NK-92 treated with Interleukin-12 subunit alpha and Interleukin-12 subunit beta, amount 100 ng/mL, for 24 hours (cell line): ENCODE measurements at regions not wholly inside any gene's neighbourhood (a gene's known extent, or its start where the extent isn't known, plus 50 kb on each side); places are given as distances from the start of the nearest gene placed in this dataset.

Source experiments
- DNase-seq: peaks from one replicate; lab custom pipeline; 2025; lab: John Stamatoyannopoulos, UW

DNA sequence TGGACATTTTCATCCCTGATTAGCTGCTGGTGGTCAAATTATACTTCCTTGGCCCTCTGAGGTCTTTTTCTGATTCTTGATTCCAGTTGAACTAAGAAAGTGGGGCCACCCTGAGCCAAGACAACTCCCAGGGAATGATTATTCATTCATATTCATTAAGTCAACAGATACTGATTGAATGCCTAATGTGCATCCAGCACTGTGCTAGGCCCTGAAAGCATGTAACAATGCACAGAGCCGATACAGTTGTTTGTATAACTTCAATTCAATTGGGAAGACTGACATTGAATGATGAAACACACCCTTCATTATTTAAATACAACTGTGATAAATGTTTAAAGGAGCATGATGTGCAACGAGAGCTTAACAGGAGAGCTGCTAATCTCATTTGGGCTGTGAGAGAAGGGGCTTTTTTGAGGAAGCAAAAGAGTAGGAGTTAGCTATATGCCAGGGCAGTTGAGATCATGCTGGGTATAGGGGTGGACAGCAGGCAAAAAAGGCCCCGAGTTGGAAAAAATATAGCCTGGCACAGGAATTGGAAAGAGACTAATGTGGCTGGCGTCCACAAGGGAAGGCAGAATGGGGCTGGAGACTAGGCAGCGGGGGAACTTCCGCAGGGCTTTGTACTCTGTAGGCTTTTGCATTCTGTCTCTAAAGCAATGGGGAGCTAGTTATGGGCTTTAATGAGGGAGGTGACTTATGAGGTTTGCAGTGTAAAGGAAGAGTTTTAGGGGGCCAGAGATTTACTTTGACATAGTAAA lies 57.2 kb upstream of the ACVR1 start:
- DNase-seq: no peak

DNA sequence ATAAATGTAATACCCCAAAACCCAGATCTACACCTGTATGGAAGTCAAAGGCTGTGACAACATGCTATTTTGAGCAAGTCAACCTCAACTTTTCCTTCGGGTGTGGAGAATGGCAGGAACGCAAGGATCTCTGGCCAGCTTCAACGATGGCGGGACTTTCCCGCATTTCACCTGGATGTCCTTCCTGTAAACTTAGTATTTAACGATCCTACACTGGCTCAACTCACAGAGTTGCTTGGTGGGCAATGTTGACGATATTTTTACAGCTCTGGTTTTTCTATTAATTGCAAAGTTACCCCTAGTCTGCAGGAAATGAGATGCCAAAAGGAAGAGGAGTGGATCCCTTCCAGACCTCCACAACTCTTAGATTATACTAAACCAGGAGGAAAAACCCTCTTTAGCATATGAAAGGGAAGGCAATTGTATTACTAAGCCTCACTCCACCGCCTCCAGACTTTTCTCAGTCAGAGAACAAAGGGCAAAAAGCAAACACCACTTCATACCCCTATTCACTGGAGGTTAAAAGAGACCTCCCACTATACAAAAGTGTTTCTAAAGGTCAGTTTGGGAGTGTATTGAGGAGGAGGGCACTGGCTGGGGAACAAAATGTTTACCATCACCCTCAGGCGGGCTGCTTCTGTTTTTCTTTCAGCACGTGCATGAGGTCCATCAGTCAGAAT lies 56.5 kb upstream of the ACVR1 start:
- no peak for DNase-seq

GRCh38 chr2:157931542-157931941 lies 55.4 kb upstream of the ACVR1 start:
- no peak for DNase-seq

GRCh38 chr2:157930728-157931127 lies 54.6 kb upstream of the ACVR1 start:
- DNase-seq: no peak

DNA sequence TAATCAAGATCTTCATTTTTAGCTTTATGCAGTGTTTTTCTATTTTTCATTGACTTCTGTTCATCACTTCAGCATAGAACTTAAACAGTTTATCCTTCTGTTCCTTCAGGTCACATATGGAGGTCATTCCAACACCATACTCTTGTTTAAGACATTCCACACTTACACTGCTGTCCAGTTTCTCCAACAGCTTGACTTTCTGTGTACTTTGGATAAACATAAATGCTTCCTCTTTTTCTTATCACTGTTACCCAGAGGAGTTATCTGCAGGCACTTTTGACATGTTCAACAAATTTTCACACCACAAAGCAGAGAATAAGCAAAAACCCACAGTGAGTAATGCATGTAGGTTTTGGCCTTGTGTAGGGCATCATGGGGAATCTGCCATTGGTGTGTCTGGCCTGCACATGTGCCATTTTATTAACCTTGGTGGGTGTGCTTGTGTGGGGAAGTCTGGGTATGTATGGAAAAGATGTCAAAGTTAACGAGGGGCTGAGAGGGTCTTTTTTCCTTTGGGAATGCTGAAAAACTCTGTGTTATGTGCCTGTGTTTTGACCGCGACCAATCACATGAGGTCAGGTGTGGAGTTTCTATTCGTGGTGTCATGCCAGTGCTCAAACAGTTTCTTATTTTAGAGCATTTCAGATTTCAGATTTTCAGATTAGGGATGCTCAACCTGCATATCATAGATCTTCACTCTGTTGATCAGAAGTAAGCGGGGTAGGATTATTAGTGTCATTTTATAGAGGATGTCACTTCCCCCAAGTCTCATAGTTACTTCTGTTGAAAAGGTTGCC lies 53.9 kb upstream of the ACVR1 start:
- DNase-seq: no peak

DNA sequence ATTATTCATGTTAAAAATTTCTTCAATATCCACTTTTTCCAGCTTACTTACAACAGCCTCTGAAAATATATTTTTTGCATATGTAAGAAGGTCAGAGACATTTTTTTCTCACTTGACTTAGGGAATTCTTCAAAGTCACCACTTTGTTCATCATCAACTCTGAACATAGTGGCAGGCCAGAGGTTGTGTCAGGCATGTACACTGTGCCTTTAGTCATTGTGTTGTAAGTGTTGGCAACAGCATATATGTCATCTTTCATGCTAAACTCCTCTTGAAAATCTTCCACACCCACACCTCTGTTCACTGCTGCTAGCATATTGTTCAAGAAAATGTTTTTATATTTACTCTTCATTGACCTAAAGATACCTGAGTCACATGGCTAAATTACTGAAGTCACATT lies 52.2 kb upstream of the ACVR1 start:
- no peak for DNase-seq

DNA sequence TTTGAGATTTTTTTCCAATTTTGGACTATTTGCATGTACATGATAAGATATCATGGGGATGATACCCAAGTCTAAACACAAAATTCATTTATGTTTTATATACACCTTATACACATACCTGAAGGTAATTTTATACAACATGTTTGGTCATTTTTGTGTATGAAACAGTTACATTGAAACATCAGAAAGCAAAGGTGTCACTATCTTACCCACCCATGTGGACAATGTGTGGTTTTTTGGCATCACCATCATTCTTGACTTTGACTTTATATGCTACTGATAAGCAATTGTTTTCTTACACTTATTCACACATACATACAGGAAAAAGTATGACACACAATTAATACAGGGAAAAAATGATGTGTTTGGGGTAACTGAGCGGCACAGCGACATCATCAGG lies 51.0 kb upstream of the ACVR1 start:
- no peak for DNase-seq
